Sigmoid colon (tissue), 4 donors: ENCODE measurements at regions not wholly inside any gene's neighbourhood (a gene's known extent, or its start where the extent isn't known, plus 50 kb on each side); places are given as distances from the start of the nearest gene placed in this dataset.

Source experiments
- CTCF ChIP-seq, 4 experiments: fragments of 450-650 bp in 3 of 4; fragments of 200-600 bp in 1 of 4; IDR thresholded peaks; one replicate each; pipeline ENCODE4 v1.5.1; 2016 to 2019; ENCODE audit warnings: antibody characterized with exemption in 4 of 4, mild to moderate bottlenecking in 3 of 4, moderate library complexity in 2 of 4
- POLR2A ChIP-seq, 2 donors: fragments of 450-650 bp; IDR thresholded peaks; one replicate each; pipeline ENCODE4 v1.6.1; 2016; ENCODE audit warnings: antibody characterized with exemption in 2 of 2, mild to moderate bottlenecking in 2 of 2, moderate library complexity in 2 of 2
- POLR2AphosphoS5 ChIP-seq, 4 donors: sonication (generic); formaldehyde crosslinking; IDR thresholded peaks; one replicate each; pipeline ENCODE4 v1.6.1; 2017; ENCODE audit warnings: antibody characterized with exemption in 4 of 4

- TF ChIP-seq CTCF (IDR thresholded peaks at IDR 0.05), result no peak
- TF ChIP-seq POLR2A (IDR thresholded peaks at IDR 0.05), result no peak
- no peak for TF ChIP-seq POLR2AphosphoS5 (IDR thresholded peaks at IDR 0.05)
Measured at GRCh38 chr2:150214626-150215025, 272.8 kb downstream of the RND3 start.
